HCT116 (cell line): ENCODE measurements at regions not wholly inside any gene's neighbourhood (a gene's known extent, or its start where the extent isn't known, plus 50 kb on each side); places are given as distances from the start of the nearest gene placed in this dataset.

Experiments used
- CEBPB ChIP-seq: IDR thresholded peaks from 2 replicates; pipeline ENCODE4 v1.6.1; 2012; ENCODE audit warnings: low read depth
- EGR1 ChIP-seq: IDR thresholded peaks from 2 replicates; pipeline ENCODE4 v1.6.1; 2012; ENCODE audit warnings: low read depth
- EZH2 ChIP-seq: fragments of 200-600 bp; sonication (generic); IDR thresholded peaks from 2 replicates; pipeline ENCODE4 v1.6.1; 2017; ENCODE audit warnings: antibody characterized with exemption, mixed run types
- MAX ChIP-seq: IDR thresholded peaks from 2 replicates; pipeline ENCODE4 v1.6.1; 2012
- POLR2A ChIP-seq: IDR thresholded peaks from 2 replicates; pipeline ENCODE4 v1.7.0; 2011; ENCODE audit warnings: borderline replicate concordance; ENCODE audit not compliant: insufficient read depth, insufficient read length; ENCODE audit errors: extremely low read depth
- POLR2AphosphoS5 ChIP-seq: IDR thresholded peaks from 2 replicates; pipeline ENCODE4 v1.6.1; 2011; ENCODE audit warnings: mild to moderate bottlenecking, low read depth, low read length, moderate library complexity
- RAD21 ChIP-seq: IDR thresholded peaks from 2 replicates; pipeline ENCODE4 v1.6.1; 2012; ENCODE audit warnings: low read depth, mild to moderate bottlenecking
- REST ChIP-seq: IDR thresholded peaks from 2 replicates; pipeline ENCODE4 v1.6.1; 2012; ENCODE audit warnings: low read depth
- SIN3A ChIP-seq: IDR thresholded peaks from 2 replicates; pipeline ENCODE4 v1.6.1; 2012; ENCODE audit warnings: low read depth
- YY1 ChIP-seq: IDR thresholded peaks from 2 replicates; pipeline ENCODE4 v1.6.1; 2011; ENCODE audit warnings: low read length, low read depth, moderate library complexity, mild to moderate bottlenecking; ENCODE audit not compliant: insufficient replicate concordance; ENCODE audit errors: extremely low read depth
- TF ChIP-seq, protein P1 (sequence below), 3 experiments: fragments of 200-600 bp in 1 of 3; sonication (generic) in 1 of 3; IDR thresholded peaks in 2 of 3; conservative IDR thresholded peaks in 1 of 3; 2 replicates each; pipeline ENCODE4 v1.5.1; 2012 to 2017; ENCODE audit warnings: low read depth in 2 of 3, low read length in 2 of 3, antibody characterized with exemption in 1 of 3, borderline replicate concordance in 1 of 3, control low read depth in 1 of 3, mild to moderate bottlenecking in 1 of 3, mixed read lengths in 1 of 3, mixed run types in 1 of 3, moderate library complexity in 1 of 3; ENCODE audit not compliant: insufficient read depth in 1 of 3

DNA sequence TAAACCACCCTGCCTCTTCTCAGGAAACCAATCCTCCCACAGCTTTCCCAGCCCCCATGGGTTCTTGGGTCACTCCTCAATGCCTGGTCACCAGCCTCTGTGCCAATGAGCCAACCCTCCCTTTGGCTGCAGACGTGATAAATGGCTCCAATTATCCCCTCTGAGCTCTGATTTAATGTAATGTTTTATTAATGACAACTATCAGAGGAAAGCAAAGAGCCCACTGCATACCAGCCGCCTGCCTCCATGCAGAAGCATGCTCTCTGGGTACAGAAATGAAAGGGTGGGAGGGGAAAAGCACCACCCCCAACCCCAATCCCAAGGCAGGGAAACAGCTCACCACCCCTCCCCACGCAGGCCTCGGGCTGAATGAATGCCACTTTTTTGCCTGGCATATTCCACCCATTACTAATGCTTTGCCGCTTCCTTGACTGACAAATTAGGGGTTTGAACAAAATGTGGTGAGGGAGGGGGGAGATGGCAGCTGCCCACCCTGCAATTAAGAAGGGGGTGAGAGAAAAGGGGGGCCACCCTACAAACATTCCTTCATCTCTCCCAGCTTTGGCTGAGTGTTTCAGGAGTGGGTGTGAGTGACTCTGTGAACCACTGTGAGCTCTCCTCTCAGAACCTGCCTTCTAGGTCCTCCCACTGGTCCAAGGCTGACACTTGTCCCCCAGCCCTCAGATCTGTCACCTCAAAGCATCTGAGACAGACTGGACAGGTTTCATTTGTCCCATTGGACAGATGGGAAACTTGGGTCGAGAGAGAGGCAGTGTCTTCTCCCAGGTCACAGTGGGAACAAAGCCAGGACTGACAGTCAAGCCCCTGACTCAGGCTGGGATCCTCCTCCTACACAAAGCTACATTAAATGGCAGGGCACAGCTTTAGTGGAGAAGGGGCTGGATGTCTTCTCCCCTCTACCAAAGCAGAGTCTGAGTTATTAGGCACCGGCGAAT is 161.5 kb downstream of the TMEM132E start:
- TF ChIP-seq, protein P1, sequence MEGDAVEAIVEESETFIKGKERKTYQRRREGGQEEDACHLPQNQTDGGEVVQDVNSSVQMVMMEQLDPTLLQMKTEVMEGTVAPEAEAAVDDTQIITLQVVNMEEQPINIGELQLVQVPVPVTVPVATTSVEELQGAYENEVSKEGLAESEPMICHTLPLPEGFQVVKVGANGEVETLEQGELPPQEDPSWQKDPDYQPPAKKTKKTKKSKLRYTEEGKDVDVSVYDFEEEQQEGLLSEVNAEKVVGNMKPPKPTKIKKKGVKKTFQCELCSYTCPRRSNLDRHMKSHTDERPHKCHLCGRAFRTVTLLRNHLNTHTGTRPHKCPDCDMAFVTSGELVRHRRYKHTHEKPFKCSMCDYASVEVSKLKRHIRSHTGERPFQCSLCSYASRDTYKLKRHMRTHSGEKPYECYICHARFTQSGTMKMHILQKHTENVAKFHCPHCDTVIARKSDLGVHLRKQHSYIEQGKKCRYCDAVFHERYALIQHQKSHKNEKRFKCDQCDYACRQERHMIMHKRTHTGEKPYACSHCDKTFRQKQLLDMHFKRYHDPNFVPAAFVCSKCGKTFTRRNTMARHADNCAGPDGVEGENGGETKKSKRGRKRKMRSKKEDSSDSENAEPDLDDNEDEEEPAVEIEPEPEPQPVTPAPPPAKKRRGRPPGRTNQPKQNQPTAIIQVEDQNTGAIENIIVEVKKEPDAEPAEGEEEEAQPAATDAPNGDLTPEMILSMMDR (IDR thresholded peaks at IDR 0.05 in 2 of 3, conservative IDR thresholded peaks at IDR 0.05 in 1 of 3; ENCODE audit: borderline replicate concordance in 1 of 3, insufficient read depth in 1 of 3, low read depth in 2 of 3, low read length in 2 of 3) = no peak
- no peak for TF ChIP-seq CEBPB
- no peak for TF ChIP-seq RAD21
- TF ChIP-seq REST = no peak
- no peak for TF ChIP-seq POLR2A
- no peak for TF ChIP-seq EZH2
- no peak for TF ChIP-seq POLR2AphosphoS5
- TF ChIP-seq YY1 = no peak
- no peak for TF ChIP-seq SIN3A
- no peak for TF ChIP-seq EGR1
- TF ChIP-seq MAX = no peak
